Globus pallidus (tissue), 1 donor: ENCODE measurements at regions not wholly inside any gene's neighbourhood (a gene's known extent, or its start where the extent isn't known, plus 50 kb on each side); places are given as distances from the start of the nearest gene placed in this dataset.

Experiments
- DNase-seq: peaks from one replicate; pipeline ENCODE4 v3.0.0-alpha.2; 2015; ENCODE audit warnings: low spot score

DNA sequence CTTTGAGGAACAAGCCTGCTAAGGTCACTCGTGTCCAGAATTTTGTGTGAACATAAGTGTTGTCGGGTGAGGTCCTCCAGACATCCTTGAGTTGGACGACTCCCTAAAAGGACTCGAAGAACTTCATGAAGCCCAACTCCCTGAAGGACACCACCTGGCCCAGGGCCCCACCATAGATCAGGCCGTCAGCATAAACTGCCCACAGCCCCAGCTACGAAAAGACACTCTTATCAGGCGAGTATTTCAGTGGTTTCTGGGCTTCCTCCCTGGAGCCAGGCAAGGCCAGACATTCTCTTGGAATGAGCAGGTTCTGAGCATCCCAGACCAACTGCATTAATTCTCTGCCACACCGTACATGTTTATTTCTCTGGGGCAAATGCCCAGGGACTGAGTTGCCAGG lies 170.1 kb downstream of the IGLL1 start:
- DNase-seq = no peak

DNA sequence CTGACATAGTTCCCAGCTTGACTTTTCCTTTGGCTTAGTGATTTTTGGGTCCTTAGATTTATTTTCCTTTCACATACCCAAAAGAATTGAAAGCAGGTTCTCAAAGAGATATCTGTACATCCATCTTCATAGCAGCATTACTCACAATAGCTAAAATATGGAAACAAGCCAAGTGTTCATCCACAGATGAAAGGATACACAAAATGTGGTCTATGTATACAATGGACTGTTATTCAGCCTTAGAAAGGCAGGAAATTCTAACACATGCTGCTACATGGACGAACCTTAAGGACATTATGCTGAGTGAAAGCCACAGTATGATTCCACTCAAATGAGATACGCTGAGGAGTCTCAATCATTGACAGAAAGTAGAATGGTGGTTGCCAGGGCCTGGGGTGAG lies 171.8 kb downstream of the IGLL1 start:
- no peak for DNase-seq

DNA sequence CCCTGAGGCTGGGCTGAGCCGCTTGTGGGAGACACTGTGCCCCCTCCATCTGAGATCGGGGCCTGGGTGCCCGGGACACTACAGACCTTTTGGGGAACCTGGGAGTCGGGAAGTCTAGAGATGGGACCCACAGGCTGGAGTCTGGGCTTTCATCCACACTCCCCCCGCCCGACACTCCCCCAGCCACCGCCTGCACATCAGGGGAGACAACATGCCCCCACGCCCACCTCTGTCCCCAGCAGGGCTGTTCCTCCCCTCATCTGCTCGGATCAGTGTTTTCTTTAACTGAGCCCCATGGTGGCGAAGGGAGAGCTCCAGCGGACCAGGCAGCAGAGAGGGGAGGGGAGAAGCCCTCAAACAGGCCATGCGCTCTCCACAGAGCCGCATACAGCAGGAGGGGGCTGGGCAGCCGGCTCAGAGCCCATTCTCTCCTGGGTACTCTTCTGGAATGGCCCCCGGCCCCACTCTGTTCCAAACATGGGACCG lies 174.7 kb downstream of the IGLL1 start:
- DNase-seq = no peak

DNA sequence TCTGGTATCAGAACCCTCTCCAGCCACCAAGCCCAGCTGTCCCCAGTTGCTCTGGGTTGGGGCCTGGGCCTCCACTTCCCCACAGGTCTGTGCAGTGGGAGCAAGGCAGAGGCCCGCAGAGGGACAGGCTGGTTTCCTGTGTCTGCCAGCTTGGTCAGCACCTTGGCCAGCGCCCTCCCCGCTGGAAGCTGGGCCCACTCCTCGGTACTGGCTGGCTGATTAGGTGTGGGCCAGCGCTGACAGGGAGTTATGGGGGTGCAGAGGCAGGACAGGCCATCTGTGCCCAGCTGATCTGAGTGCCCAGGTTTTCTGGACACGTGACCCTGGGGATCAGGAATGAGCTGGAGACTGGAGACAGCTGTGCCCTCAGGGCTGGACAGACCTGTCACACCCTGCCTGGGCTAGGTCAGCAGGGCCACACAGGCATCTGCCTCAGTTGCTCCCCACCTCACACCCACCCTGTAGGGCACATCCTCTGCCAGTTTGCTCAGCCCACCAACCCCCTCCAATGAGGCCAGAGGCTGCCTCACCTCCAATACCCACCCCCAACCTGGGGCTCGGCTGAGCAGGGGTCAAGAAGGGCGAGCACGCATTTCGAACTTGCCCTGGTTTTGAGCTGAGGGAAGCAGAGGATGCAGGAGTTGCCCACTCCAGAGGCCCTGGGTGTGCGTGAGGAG lies 175.3 kb downstream of the IGLL1 start:
- DNase-seq = no peak

DNA sequence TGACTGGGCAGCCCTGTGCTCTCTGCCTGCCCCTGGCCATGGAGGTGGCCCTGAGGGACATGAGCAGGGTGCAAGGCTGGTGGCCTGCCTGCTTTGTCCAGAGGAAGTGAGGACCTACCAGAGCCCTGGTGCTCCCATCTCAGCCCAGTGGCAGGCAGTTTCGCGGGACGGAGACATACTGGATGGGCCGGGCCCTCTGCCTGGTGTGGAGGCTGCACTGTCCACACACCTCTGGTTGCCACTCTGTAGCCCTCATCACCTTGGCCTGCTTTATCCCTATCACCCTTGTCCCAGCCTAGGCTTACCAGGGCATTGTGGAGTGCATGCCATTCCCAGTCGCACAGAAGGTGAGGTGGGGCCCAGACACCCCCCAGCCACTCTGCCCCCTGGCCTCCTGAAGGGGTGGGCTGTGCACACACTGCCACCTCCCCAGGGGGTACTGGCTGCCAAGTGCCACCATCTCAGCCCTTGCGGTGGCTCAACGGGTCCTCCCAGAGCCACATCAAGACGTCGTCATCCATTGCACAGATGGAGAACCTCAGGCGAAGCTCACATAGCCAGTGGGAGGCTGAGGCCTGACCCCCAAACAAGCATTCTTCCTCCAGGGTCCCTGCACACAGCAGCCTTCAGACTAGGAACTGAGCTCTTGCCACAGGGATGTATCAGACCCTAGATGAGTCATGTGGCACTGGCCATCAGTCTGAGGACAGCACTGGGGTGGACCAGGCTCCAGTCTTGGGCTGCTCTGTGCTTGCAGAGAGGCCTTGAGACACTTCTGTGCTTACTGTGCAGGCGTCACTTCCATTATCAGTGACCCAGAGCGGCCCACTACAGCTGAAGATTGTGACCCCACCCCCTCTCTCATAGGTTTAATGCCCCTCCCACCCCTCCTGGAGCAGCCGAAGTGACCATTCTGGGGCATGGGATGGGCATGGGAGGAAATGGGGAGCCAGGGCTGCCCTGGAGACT lies 176.1 kb downstream of the IGLL1 start:
- DNase-seq = no peak

DNA sequence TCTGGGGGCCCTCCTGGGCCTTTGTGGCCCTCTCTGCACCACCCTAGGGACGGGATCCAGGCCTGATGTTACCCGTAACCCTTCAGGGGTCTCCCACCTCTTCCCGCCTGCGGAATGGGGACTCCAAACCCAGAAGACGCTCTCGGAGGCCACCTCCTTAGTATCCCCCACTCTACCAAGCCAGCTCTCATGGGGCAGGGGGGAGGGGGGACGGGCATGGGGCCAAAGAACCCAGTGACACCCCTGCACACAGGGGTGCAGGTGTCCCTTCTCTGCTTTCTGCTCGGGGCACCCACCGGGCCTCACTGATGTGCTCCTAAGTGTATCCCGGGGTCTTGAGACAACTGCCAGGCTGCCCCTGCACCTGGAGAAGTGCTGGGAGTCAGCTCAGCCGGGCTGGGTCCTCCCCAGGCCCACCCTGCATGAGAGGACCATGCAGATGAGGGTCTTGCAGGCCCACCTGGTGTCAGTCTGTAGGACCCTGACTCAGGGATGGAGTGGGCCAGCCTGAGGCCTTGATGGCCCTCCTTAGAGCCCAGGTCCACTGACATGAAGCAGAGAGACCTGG lies 176.9 kb downstream of the IGLL1 start:
- DNase-seq = no peak

DNA sequence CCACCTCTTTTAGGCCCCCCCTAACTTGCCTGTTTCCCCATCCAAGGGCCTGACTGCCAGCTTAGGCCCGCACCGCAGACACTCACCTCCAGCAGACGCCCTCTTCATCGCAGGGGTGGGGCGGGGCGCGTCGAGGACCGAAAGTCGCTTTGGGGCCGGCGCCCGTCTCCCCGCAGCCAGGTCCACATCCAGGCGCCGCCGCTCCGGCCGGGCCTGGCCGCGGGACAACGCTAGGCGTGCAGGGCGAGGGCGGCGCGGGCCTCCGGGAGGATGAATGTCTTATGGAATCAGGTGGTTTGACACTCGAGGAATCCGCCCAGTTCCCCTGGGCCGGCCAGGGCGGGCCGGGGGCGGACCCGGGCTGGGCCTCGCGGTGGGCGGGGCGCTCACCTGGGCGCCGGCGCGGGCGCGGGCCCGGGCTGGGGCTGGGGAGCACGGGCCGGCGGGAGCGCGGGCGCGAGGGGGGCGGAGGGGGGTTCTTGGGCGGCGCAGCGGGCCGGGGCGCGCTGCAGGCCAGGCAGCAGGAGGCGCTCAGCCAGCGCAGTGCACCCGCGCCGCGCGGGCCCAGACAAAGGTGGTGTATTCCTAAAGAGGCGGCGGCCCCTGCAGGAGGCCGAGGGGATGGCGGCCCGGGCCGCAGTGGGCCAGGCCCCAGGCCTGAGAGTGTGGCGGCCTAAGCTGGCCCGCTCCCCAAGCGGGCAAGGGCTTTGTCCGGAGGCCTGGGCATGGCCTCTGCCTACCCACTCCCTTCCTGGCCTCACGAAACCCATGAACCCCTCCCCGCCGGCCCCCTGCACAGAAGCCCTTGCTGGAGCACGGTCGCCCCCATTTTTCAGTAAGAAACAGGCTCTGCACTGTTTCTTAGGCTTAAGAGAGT lies 177.6 kb downstream of the IGLL1 start:
- peak; percentile 24 for DNase-seq

DNA sequence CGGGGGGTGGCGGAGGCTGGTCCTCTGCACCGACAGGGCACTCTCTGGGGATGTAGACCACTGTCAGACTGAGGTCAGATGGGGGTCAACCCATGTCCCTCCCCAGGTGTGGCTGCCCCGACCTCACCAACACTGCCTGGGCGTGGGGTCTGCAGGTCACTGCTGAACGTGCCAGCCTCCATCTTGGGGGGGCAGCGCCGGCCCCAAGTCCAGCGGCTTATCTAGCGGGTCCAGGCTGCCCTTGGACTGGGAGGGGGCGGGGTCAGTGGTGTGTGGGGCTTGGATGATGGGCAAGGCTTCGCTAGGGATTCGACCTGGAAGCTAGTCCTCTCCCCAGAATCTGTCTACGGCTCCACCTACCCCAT lies 178.2 kb downstream of the IGLL1 start:
- DNase-seq = no peak

DNA sequence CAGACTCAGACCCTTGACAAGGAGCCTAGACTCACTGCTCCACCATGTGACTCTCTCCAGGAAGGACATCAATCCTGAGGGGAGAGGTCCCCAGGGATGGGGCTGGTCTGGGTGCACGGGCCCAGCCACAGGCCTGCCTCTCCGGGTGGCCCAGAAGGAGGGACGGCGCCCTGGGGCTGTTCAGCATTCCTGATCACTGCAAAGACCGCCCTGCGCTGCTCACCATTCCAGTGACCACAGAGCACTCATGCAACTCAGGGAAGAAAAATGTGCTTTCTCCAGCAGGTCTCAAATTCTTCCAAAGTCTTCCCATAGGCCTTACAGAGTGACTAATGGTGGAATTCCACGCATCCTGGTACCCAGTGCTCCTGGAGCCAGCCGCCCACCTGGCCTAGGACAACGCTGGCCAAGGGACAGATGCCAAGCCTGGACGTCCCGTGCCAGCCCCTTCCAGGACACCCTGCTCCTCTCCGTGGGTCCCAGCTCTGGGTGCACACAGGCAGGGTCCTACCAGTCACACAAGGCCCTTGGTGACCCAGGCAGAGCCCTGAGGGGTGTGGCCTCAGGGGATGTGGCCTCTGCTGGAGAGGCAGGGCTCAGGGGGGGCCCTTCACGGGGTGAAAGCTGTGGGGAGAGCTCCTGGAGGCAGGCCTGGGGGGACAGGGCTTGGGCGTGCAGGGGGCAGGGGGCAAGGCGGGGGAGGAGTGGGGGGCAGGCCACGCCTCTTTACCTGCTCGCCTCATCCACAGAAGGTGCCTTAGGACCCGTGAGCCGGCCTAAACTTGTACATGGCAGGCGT lies 178.8 kb downstream of the IGLL1 start:
- DNase-seq = no peak

DNA sequence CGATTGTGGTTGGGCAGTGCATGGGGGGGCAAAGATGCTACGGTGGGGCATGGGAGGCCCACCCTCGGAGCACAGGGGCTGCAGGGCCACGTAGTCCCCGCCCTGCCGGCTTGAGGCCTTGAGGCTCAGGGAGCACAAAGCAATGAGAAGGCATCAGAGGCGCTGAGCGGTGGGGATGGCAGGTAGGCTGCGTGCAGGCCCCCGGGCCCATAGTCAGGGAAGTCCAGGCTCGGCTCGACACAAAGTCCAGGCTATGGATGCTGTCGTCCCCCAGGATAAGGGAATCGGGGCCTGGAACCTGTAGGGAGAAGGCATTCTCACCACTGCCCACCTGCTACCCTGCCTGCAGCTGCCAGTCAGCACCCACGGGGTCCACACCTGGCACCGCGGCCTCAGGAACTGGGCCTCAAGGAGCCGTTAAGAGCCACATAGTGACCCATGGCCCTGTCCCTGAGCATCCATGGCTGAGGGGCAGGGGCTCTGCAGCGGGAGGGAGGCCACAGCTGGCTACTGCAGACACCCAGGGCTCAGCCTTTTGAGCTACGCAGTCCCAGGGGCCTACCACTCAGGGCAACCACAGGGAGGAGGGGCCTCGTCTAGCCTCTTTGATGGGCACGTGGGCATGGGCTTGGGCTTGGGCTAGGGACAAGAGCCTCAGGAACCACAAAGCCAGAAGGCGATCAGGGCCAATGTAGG lies 179.7 kb downstream of the IGLL1 start:
- DNase-seq = no peak

DNA sequence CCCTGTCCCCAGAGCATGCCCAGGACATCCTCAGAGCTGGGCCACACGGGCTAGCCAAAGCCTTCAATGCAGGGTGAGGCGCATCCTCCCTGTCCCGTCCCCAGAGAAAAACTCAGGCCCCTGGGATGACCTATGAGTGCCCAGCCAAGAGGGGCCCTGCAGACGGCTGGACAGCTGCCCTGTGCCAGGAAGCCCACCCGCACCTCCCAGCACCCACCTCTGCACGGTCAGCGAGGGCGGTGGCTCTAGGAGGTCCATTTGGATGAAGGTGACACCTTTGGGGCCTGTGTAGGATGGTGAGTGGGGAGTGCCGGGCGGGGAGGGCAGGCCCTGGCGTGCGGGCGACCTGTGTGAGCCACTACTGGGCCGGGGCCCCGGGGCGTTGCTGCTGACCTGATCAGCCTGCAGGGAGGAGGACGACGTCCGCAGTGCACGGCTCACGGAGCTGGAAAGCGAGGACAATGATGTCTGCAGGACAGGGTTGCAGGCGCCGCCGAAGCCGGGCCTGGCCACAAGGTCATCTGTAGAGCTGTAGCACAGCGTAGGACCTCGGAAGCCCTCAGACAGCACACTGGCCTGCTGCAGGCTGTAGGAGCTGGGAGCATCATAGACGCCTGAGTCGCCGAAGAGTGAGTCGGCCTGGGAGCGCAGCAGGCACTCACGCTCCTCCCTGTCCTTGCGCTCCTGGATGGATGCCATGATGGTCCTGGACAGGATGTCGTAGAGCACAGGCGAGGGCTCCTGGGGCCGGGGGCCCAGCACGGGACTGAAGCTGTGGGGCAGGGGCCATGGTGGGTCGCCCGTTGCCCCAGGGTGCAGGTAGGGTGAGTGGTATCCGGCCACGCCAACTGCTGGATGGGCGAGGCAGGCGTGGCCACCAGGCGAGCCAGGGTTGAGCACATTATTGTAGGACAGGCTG lies 180.5 kb downstream of the IGLL1 start:
- no peak for DNase-seq

DNA sequence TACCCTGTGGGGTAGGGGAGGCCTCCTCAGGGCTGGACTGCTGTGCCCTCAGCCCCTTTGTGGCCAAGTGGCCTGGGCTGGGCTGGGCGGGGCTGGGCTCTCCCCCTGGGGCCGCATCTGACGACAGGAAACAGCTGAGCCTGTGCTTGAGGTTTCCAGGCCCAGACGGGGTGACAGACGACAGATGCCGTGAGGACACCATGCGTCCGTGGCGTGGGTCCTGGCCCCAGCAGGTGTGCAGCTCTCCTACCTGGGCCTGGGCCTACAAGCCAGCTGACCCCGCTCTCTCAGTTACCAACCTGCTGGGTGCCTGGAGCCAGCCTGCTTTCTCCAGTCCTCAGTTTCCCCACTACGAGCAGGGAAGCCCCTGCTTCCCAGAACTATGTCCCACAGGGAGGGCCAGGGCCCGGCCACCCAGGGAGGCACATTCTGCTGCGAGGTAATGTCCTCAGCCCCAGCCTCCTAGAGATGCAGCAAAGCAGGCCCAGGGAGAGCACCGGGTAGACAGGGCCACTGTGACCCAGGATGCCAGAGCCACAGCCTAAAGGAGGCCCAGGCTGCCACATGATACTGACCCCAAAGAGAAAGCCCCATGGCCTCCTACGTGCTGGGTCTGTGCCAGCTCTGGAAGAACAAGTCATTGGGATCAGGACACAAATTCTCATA lies 181.3 kb downstream of the IGLL1 start:
- DNase-seq = no peak

DNA sequence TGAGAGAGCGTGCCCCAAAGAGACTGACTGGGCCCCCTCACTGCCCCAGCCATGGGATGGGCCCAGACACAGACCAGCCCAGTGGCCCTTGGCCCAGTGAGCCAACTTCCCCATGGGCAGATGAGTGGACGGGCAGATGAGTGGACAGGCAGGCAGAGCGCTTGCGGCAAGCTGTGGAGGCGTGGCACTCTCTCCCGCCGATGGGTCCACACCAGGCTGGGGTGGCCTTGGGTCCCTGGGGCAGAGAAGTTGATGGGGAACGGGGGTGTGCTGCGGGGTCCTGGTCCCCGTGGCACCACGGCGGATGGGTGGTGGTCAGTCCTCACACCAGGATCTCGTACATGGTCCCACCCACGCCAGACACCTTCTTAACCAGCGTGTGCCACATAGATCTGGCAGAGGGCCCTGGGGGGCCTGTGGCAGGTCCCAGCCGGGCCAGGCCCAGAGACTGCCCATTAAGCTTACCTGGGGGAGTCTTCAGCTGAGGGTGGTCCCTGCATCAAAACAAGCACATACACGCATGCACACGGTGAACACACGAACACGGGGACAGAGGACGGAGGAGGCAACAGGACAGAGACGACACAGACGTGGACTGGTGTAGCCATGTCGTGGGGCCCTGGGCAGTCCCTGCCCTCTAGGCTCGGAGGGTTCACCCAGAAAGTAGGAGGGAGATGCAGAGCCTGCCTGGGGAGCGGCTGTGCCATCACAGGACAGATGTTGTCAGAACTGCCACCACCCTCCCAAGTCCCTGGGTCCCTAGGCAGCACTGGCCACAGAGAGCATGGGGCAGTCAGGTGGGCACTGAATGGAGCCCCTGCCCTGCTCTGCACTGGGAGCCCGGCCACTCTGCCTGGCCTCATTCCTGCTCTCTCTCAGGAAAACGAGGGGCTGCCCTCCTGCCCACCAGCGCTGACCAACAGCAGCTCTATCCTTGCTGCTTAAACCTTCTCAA lies 182.2 kb downstream of the IGLL1 start:
- DNase-seq = no peak

DNA sequence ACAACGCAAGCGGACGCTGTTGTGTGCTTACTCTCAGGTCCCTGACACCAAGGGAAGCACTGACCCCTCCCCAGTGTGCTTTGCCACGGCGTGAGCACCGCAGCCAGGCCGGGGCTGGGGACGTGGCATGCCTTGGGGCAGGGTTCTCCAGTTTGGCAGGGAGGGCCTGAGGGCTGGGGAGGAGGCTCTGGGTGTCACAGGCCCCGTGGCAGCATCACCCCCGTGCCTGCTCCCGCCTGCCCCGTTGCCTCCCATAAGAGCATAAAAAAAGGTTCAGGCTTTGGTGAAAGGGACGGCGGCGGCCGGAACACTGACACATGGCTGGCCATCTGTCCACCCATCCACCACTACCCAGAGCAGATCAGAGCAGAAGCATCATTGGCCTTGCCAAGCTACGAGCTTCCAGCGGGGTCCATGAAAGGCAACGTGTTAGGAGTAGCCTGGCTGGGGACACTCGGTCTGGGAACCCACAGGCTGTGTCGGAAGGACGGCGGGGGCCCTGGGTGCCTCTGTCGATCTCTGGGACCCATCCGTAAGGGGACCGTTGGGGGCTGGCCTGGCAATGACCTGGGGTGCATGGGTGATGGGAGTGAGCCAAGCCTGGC lies 183.0 kb downstream of the IGLL1 start:
- DNase-seq = no peak

DNA sequence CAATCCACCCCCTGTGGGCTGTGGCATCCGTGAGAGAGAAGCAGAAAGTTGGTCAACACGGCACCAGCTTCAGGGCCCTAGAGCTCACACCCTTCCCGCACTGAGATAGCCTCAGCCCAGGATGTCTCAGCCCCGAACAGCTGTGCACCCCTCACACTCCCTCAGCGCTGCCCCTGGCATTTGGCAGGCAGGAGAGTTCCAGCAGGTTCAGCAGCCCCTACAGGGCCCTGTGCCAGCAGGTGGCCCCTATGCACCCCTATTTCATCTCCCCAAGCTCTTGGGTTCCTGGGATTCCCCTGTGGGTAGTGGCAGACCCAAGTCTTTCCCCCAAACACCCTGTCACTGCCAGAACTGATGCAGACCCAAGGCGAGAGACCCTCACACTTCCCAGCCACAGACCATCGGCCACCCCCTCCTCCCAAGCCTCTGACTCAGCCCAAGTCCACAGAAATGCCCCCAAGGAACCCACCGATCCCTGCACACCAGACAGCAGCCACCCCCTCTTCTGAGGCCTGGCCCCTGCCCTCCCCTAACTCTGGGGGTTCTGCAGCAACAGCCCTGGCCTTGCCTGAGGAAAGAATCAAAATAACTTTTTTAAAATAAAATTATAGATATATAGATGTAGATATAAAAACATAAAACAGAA lies 183.6 kb downstream of the IGLL1 start:
- DNase-seq = no peak

DNA sequence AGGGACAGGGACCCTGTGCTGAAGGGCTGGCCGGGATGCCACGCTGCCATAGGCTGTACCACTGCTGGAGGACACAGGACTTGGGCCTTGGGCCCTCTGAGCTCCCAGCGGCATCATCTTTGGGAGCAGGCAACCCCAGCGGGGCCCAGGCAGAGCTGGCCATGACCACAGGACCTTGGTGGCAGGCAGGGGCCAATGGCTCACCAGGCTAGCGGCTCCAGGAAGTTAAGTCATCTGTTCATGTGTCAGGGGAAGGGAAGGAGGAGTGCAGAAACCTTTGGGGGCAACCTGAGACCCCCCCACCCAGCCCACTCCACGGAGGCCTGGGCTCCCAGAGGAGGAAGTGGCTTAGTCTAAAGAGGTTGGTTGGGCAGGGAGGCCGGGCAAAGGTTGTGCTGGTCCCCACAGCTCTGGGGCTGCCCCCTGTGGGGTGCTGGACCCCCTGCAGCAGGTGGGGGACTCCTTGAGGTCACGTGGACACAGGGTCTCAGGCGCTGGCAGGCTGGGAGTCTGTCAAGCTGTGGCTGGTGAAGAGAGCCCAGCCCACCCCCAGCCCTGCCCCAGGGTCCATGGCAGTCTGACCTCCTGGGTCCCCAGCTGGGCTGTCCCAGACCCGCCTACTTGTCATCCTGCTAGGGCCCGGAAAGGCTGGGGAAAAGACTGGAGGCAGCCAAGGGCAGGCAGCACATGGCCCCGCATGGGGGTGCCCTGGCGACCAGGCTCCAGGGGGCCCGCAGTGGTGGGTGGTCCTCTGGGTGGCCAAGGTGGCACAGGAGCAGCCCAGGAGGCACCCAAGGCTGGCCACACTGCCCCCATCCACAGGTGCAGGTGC lies 184.3 kb downstream of the IGLL1 start:
- DNase-seq = no peak
